H1 (cell line): ENCODE measurements at regions not wholly inside any gene's neighbourhood (a gene's known extent, or its start where the extent isn't known, plus 50 kb on each side); places are given as distances from the start of the nearest gene placed in this dataset.

Experiments
- RNF2 ChIP-seq: fragments of 200-900, 300-1000 bp; sonication (generic); IDR thresholded peaks from 2 replicates; pipeline ENCODE4 v1.7.1; 2016; ENCODE audit warnings: borderline replicate concordance, low read depth, mild to moderate bottlenecking, antibody characterized with exemption, low read length; ENCODE audit not compliant: poor library complexity, severe bottlenecking; ENCODE audit errors: missing control alignments

DNA sequence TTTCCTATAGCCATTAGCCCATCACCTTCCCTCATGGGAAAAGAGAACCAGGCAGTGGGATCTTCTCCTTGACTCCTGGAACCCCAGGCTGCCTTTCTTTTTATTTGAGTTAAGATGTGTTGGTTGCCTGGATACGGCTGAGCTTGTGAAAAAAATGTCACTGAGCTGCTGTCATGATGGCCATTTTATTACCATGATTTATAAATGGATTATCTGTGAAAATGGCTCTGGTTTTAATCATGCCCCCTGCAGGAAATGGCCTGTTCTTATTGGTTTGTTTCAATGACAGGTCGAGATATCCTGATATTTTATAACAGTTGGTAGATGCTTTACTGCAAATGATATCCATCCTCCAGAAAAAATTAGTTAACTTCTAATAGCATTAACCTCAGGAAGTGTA lies 640.4 kb downstream of the CDH11 start (continued):
- TF ChIP-seq RNF2: no peak
- TF ChIP-seq, all 59 proteins: peak for 0
